ENCODE measurements at regions not wholly inside any gene's neighbourhood (a gene's known extent, or its start where the extent isn't known, plus 50 kb on each side); places are given as distances from the start of the nearest gene placed in this dataset.
"Not testable (repeated sequence)": the region's sequence is repeated elsewhere in the genome, so short reads cannot be mapped to it uniquely, and the experiment has no call there.

GRCh38 chr14:105855246-105855892 is 329.0 kb downstream of the TMEM121 start:
- peaks cover 0 to 98% (median 46%) of the 10 kb centered on the region in 11 experiments; a peak in 16 of 22 replicates for H3K36me3 ChIP-seq
- H3K9me3 ChIP-seq (replicated peaks in 1 of 11) = no peaks in the 10 kb centered on the region; a peak in 1 of 22 replicates
- H3K27ac ChIP-seq = peak overlapping the region in 8 of 11 experiments; percentile 71 to 94 (median 87); a peak in 17 of 22 replicates
- peak overlapping the region; percentile 84 to 100 (median 98) for H3K4me2 ChIP-seq
- H3K4me1 ChIP-seq = peaks cover 47 to 87% (median 74%) of the 10 kb centered on the region in 10 experiments
- peak overlapping the region; percentile 51 to 96 (median 83); a peak in 21 of 22 replicates for H3K9ac ChIP-seq
- H3K4me3 ChIP-seq = peak overlapping the region; percentile 9 to 92 (median 65); a peak in 18 of 20 replicates
- TF ChIP-seq Cebpa-rat (IDR thresholded peaks at IDR 0.05) = no peak
- peaks cover 0 to 58% (median 0%) of the 10 kb centered on the region in 11 experiments; a peak in 6 of 22 replicates for H3K27me3 ChIP-seq
- peaks cover 0 to 88% (median 30%) of the 10 kb centered on the region in 11 experiments; a peak in 17 of 22 replicates for H4K20me1 ChIP-seq

GRCh38 chr14:105855893-105856675 is 329.7 kb downstream of the TMEM121 start:
- Histone ChIP-seq H3K27ac (peak overlapping the region in 10 of 11 experiments; percentile 37 to 94 (median 86); a peak in 19 of 22 replicates), H3K4me1 (peaks cover 47 to 94% (median 81%) of the 10 kb centered on the region in 10 experiments), H4K20me1 (peaks cover 0 to 89% (median 37%) of the 10 kb centered on the region in 11 experiments; a peak in 17 of 22 replicates), H3K9me3 (replicated peaks in 1 of 11) (no peaks in the 10 kb centered on the region; a peak in 2 of 22 replicates), H3K4me3 (peak overlapping the region; percentile 9 to 92 (median 65); a peak in 17 of 20 replicates), H3K9ac (peak overlapping the region; percentile 51 to 96 (median 83)), H3K4me2 (peak overlapping the region; percentile 84 to 100 (median 98)), H3K27me3 (peaks cover 0 to 65% (median 0%) of the 10 kb centered on the region in 11 experiments; a peak in 6 of 22 replicates), H3K36me3 (peaks cover 0 to 100% (median 42%) of the 10 kb centered on the region in 11 experiments; a peak in 16 of 22 replicates)
- TF ChIP-seq Cebpa-rat (IDR thresholded peaks at IDR 0.05) = no peak

- peak overlapping the region; percentile 84 to 100 (median 98) for H3K4me2 ChIP-seq
These were observed 330.4 kb downstream of the TMEM121 start for GRCh38 chr14:105856676-105857219.

GRCh38 chr14:105857220-105857825 is 330.9 kb downstream of the TMEM121 start:
- Histone ChIP-seq H3K9ac (peak overlapping the region; percentile 68 to 96 (median 83); a peak in 21 of 22 replicates), H3K9me3 (replicated peaks in 1 of 11) (no peaks in the 10 kb centered on the region; a peak in 2 of 22 replicates), H3K27me3 (peaks cover 0 to 77% (median 0%) of the 10 kb centered on the region in 11 experiments; a peak in 6 of 22 replicates), H3K4me3 (peak overlapping the region in 8 of 10 experiments; percentile 52 to 92 (median 70); a peak in 18 of 20 replicates), H3K4me1 (peaks cover 44 to 100% (median 85%) of the 10 kb centered on the region in 10 experiments), H3K27ac (peak overlapping the region; percentile 13 to 94 (median 86); a peak in 20 of 22 replicates), H3K36me3 (peaks cover 0 to 98% (median 29%) of the 10 kb centered on the region in 11 experiments; a peak in 15 of 22 replicates), H4K20me1 (peaks cover 0 to 79% (median 37%) of the 10 kb centered on the region in 11 experiments; a peak in 17 of 22 replicates), H3K4me2 (peak overlapping the region; percentile 84 to 100 (median 98))
- TF ChIP-seq Cebpa-rat (IDR thresholded peaks at IDR 0.05) = no peak

More at GRCh38 chr14:105856676-105857219, 330.4 kb downstream of the TMEM121 start:
- H3K4me1 ChIP-seq = peaks cover 44 to 100% (median 85%) of the 10 kb centered on the region in 10 experiments
- H3K9ac ChIP-seq = peak overlapping the region; percentile 68 to 96 (median 83); a peak in 21 of 22 replicates
- no peaks in the 10 kb centered on the region; a peak in 2 of 22 replicates for H3K9me3 ChIP-seq (replicated peaks in 1 of 11)
- H4K20me1 ChIP-seq = peaks cover 0 to 85% (median 37%) of the 10 kb centered on the region in 11 experiments; a peak in 17 of 22 replicates
- peak overlapping the region in 10 of 11 experiments; percentile 61 to 94 (median 86); a peak in 20 of 22 replicates for H3K27ac ChIP-seq
- peaks cover 0 to 71% (median 0%) of the 10 kb centered on the region in 11 experiments; a peak in 6 of 22 replicates for H3K27me3 ChIP-seq
- TF ChIP-seq Cebpa-rat (IDR thresholded peaks at IDR 0.05) = no peak
- H3K4me3 ChIP-seq = peak overlapping the region in 8 of 10 experiments; percentile 52 to 92 (median 70); a peak in 16 of 20 replicates
- peaks cover 0 to 98% (median 35%) of the 10 kb centered on the region in 11 experiments; a peak in 16 of 22 replicates for H3K36me3 ChIP-seq

- Histone ChIP-seq H3K9me3 (replicated peaks in 1 of 11) (no peaks in the 10 kb centered on the region; a peak in 2 of 22 replicates), H3K4me3 (peak overlapping the region in 9 of 10 experiments; percentile 32 to 92 (median 69); a peak in 19 of 20 replicates), H3K9ac (peak overlapping the region; percentile 68 to 96 (median 83); a peak in 21 of 22 replicates), H3K27me3 (peaks cover 0 to 84% (median 0%) of the 10 kb centered on the region in 11 experiments; a peak in 6 of 22 replicates), H3K27ac (peak overlapping the region; percentile 13 to 94 (median 86); a peak in 21 of 22 replicates), H4K20me1 (peaks cover 0 to 78% (median 35%) of the 10 kb centered on the region in 11 experiments; a peak in 17 of 22 replicates), H3K4me1 (peaks cover 37 to 100% (median 85%) of the 10 kb centered on the region in 10 experiments), H3K4me2 (peak overlapping the region; percentile 84 to 100 (median 98)), H3K36me3 (peaks cover 0 to 98% (median 23%) of the 10 kb centered on the region in 11 experiments; a peak in 15 of 22 replicates)
- TF ChIP-seq Cebpa-rat (IDR thresholded peaks at IDR 0.05) = no peak
These were observed 331.7 kb downstream of the TMEM121 start for GRCh38 chr14:105857826-105858675.

- no peak for TF ChIP-seq Cebpa-rat (IDR thresholded peaks at IDR 0.05)
- Histone ChIP-seq H3K27me3 (peaks cover 0 to 90% (median 0%) of the 10 kb centered on the region in 11 experiments; a peak in 7 of 22 replicates), H4K20me1 (peaks cover 0 to 78% (median 29%) of the 10 kb centered on the region in 11 experiments; a peak in 17 of 22 replicates), H3K9ac (peak overlapping the region; percentile 68 to 96 (median 83); a peak in 21 of 22 replicates), H3K27ac (peak overlapping the region in 10 of 11 experiments; percentile 61 to 94 (median 86); a peak in 20 of 22 replicates), H3K4me2 (peak overlapping the region; percentile 84 to 100 (median 98)), H3K4me1 (peaks cover 31 to 100% (median 89%) of the 10 kb centered on the region in 10 experiments), H3K4me3 (peak overlapping the region in 9 of 10 experiments; percentile 32 to 92 (median 69); a peak in 18 of 20 replicates), H3K36me3 (peaks cover 0 to 98% (median 17%) of the 10 kb centered on the region in 11 experiments; a peak in 15 of 22 replicates), H3K9me3 (replicated peaks in 1 of 11) (no peaks in the 10 kb centered on the region; a peak in 2 of 22 replicates)
These were observed 332.3 kb downstream of the TMEM121 start for GRCh38 chr14:105858676-105859025.

- Histone ChIP-seq H3K4me2 (peak overlapping the region; percentile 84 to 100 (median 98); a peak in 20 of 22 replicates), H3K36me3 (peaks cover 0 to 96% (median 13%) of the 10 kb centered on the region in 11 experiments; a peak in 14 of 22 replicates), H3K27ac (peak overlapping the region; percentile 32 to 94 (median 86); a peak in 21 of 22 replicates), H4K20me1 (peaks cover 0 to 77% (median 26%) of the 10 kb centered on the region in 11 experiments; a peak in 17 of 22 replicates), H3K4me3 (peak overlapping the region; percentile 7 to 92 (median 68); a peak in 18 of 20 replicates), H3K4me1 (peaks cover 25 to 99% (median 90%) of the 10 kb centered on the region in 10 experiments), H3K27me3 (peaks cover 0 to 95% (median 0%) of the 10 kb centered on the region in 11 experiments; a peak in 7 of 22 replicates), H3K9ac (peak overlapping the region; percentile 68 to 96 (median 83); a peak in 21 of 22 replicates)
- H3K9me3 ChIP-seq (replicated peaks in 1 of 11) = not testable (repeated sequence)
These were observed 332.8 kb downstream of the TMEM121 start for GRCh38 chr14:105859073-105859716.

All from BLaER1 treated with 17β-estradiol and CSF1 and Interleukin-3, amounts not matched to agents 10 nM and 100 nM (cell line).